Keratinocyte (primary cell): ENCODE measurements at regions not wholly inside any gene's neighbourhood (a gene's known extent, or its start where the extent isn't known, plus 50 kb on each side); places are given as distances from the start of the nearest gene placed in this dataset.

Source experiments
- EZH2 ChIP-seq: IDR thresholded peaks from one replicate; pipeline ENCODE4 v1.6.1; 2012; ENCODE audit warnings: inconsistent platforms, mild to moderate bottlenecking, low read length, moderate library complexity
- TF ChIP-seq, protein P1 (sequence below), 3 experiments: IDR thresholded peaks in 1 of 3; conservative IDR thresholded peaks in 1 of 3; optimal IDR thresholded peaks in 1 of 3; 2 replicates in 2 of 3; 3 replicates in 1 of 3; pipeline versions ENCODE3 to v1.5.1; 2011; ENCODE audit warnings: low read length in 3 of 3, mild to moderate bottlenecking in 3 of 3, moderate library complexity in 2 of 3, control low read depth in 1 of 3, inconsistent platforms in 1 of 3; ENCODE audit not compliant: insufficient read depth in 2 of 3; ENCODE audit errors: extremely low read depth in 1 of 3

DNA sequence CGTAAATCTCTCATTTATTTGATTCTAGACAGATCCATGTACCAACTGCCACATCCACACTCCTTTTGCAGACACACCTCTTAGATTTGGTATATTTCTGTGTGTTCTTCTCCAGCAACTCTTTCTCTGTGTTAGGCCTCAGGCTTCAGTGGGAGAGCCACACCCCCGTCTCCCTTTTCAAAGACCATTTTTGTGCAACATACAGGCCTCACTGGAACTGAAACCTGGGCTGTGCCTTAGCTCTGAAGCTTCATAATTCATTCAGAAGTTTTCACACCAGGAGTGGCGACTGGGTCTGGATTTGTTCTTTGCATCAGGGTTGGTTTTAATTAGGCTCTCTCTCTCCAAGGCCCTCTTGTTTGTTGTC lies 170.2 kb downstream of the THBS2 start:
- TF ChIP-seq, protein P1, sequence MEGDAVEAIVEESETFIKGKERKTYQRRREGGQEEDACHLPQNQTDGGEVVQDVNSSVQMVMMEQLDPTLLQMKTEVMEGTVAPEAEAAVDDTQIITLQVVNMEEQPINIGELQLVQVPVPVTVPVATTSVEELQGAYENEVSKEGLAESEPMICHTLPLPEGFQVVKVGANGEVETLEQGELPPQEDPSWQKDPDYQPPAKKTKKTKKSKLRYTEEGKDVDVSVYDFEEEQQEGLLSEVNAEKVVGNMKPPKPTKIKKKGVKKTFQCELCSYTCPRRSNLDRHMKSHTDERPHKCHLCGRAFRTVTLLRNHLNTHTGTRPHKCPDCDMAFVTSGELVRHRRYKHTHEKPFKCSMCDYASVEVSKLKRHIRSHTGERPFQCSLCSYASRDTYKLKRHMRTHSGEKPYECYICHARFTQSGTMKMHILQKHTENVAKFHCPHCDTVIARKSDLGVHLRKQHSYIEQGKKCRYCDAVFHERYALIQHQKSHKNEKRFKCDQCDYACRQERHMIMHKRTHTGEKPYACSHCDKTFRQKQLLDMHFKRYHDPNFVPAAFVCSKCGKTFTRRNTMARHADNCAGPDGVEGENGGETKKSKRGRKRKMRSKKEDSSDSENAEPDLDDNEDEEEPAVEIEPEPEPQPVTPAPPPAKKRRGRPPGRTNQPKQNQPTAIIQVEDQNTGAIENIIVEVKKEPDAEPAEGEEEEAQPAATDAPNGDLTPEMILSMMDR (optimal IDR thresholded peaks at IDR 0.05 in 1 of 3, IDR thresholded peaks at IDR 0.05 in 1 of 3, conservative IDR thresholded peaks at IDR 0.05 in 1 of 3; ENCODE audit: extremely low read depth in 1 of 3, insufficient read depth in 2 of 3, low read length in 3 of 3): no peak
- no peak for TF ChIP-seq EZH2
